ENCODE measurements at regions not wholly inside any gene's neighbourhood (a gene's known extent, or its start where the extent isn't known, plus 50 kb on each side); places are given as distances from the start of the nearest gene placed in this dataset.

DNA sequence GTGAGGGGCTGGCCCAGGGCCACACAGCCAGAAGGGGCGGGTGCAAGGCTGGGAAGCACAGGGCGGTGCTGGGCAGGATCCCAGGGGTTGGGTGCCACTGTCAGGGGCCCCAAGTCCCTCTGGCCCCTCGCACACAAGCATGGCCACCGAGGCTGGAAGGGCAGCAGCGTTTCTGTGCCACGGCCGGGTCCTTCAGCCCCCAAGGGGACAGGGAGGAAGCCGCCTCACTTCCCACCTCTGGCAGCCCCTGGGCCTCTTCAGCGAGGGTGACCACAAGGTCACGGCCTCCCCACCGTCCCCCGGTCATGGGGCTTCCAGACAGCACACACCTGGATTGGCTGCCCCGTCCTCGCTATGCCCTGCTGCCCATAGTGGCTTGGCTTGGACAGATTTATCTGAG, 77.1 kb upstream of the TTC34 start:
- Histone ChIP-seq H4K5ac (ENCODE audit: insufficient read length, low read depth, low read length) (no peak overlapping the region), H2AFZ (ENCODE audit: low read length) (no peak overlapping the region), H3K36me3 (ENCODE audit: control insufficient read depth in 2 of 4, insufficient read depth in 4 of 4, low read length in 3 of 4) (no peaks in the 10 kb centered on the region; a peak in 1 of 8 replicates), H3K79me2 (ENCODE audit: control insufficient read depth in 1 of 2, insufficient read depth in 2 of 2, low read length in 2 of 2) (no peaks in the 10 kb centered on the region), H3K23me2 (ENCODE audit: low read depth, low read length) (no peaks in the 10 kb centered on the region), H3K14ac (ENCODE audit: insufficient read length) (no peak overlapping the region), H3K18ac (ENCODE audit: extremely low read depth, low read length) (no peak overlapping the region), H4K8ac (ENCODE audit: extremely low read depth, insufficient read depth, low read length) (0 out of 2 replicates have a peak overlapping the region, but pooled peaks have one; percentile 51), H3K4me2 (ENCODE audit: insufficient read depth in 1 of 2, low read depth in 2 of 2, low read length in 2 of 2) (no peak overlapping the region), H3K27ac (ENCODE audit: low read depth, low read length) (no peak overlapping the region), H3K23ac (ENCODE audit: insufficient read length) (no peak overlapping the region), H3K4me3 (ENCODE audit: extremely low read depth in 1 of 4, insufficient read depth in 2 of 4, low read depth in 3 of 4, low read length in 4 of 4) (no peak overlapping the region), H2BK12ac (ENCODE audit: low read depth, low read length) (no peak overlapping the region), H3K27me3 (replicated peaks in 1 of 4; ENCODE audit: control insufficient read depth in 3 of 4, extremely low read depth in 1 of 4, insufficient read depth in 3 of 4, low read length in 3 of 4) (no peaks in the 10 kb centered on the region), H2BK15ac (ENCODE audit: low read length) (no peak overlapping the region), H3K4ac (replicated peaks; ENCODE audit: insufficient read length, low read depth, low read length) (no peak overlapping the region), H3K9ac (replicated peaks in 1 of 4; ENCODE audit: extremely low read depth in 1 of 4, low read depth in 3 of 4, low read length in 3 of 4) (no peak overlapping the region), H3K79me1 (ENCODE audit: low read depth, low read length) (no peaks in the 10 kb centered on the region), H2BK120ac (replicated peaks; ENCODE audit: low read depth, low read length) (no peak overlapping the region), H3K4me1 (replicated peaks in 1 of 4; ENCODE audit: control insufficient read depth in 3 of 4, insufficient read depth in 4 of 4, low read length in 3 of 4) (no peaks in the 10 kb centered on the region; a peak in 1 of 7 replicates), H2AK5ac (ENCODE audit: low read depth, low read length) (no peak overlapping the region), H4K20me1 (replicated peaks in 1 of 2; ENCODE audit: control insufficient read depth in 1 of 2, insufficient read depth in 2 of 2, low read length in 2 of 2) (no peaks in the 10 kb centered on the region), H3K56ac (replicated peaks; ENCODE audit: insufficient read length, low read depth, low read length) (no peak overlapping the region), H2BK5ac (ENCODE audit: low read depth, low read length) (no peak overlapping the region), H2BK20ac (ENCODE audit: low read length) (no peak overlapping the region), H3K9me3 (ENCODE audit: insufficient read depth in 2 of 2, low read depth in 1 of 2, low read length in 1 of 2) (peaks cover 79 to 100% of the 10 kb centered on the region in 2 experiments), H4K91ac (replicated peaks; ENCODE audit: insufficient read length, low read length) (no peak overlapping the region)
- TF ChIP-seq RAD21 (IDR thresholded peaks at IDR 0.05 in 1 of 2, conservative IDR thresholded peaks at IDR 0.05 in 1 of 2; ENCODE audit: low read depth in 2 of 2, low read length in 2 of 2) = no peak
- no peak for TF ChIP-seq CBX8 (IDR thresholded peaks at IDR 0.05; ENCODE audit: borderline replicate concordance, low read depth, low read length)
- TF ChIP-seq CEBPB (IDR thresholded peaks at IDR 0.05; ENCODE audit: low read depth, low read length) = no peak
- no peak for TF ChIP-seq SIN3A (conservative IDR thresholded peaks at IDR 0.05 in 1 of 2, IDR thresholded peaks at IDR 0.05 in 1 of 2; ENCODE audit: low read depth in 1 of 2, low read length in 2 of 2)
- WGBS, 2 experiments (ENCODE audit: extremely low coverage in 1 of 2, insufficient coverage in 1 of 2, insufficient read length in 1 of 2, insufficient replicate concordance in 2 of 2, low coverage in 1 of 2, low lambda C conversion rate in 2 of 2, missing lambda C conversion rate in 1 of 2) = 97% methylated on average over 11 of the region's 14 CpGs; no CpG with 5 or more reads in 1 of the 2 experiments
- no peak for DNase-seq (ENCODE audit: low read depth in 1 of 2, low spot score in 2 of 2)
- no peak for FAIRE-seq
- ChIA-PET POLR2A (ENCODE audit: partially characterized antibody) (no interaction called here), CTCF (ENCODE audit: partially characterized antibody) (no interaction called here)
